ENCODE measurements at regions not wholly inside any gene's neighbourhood (a gene's known extent, or its start where the extent isn't known, plus 50 kb on each side); places are given as distances from the start of the nearest gene placed in this dataset.

DNA sequence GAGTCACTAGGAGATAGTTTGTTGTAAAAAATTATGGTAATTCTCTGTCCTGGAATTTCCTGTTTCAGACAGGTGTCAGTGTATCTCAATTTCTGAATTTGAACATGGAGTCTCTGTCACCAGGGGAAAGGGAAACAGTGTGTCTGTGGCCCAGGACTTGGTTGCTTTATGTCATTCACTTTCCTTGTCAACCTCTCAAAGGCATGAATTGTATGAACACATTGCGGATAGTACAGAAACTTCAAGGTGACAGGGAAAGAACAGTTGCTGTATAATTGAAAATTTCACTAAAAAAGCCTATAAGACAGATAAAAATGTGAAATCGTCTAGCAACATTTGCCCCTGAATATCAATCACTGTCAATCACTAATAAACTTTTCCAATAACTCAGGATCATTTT lies 175.0 kb upstream of the DPH6 start:
- TF ChIP-seq, protein P1, sequence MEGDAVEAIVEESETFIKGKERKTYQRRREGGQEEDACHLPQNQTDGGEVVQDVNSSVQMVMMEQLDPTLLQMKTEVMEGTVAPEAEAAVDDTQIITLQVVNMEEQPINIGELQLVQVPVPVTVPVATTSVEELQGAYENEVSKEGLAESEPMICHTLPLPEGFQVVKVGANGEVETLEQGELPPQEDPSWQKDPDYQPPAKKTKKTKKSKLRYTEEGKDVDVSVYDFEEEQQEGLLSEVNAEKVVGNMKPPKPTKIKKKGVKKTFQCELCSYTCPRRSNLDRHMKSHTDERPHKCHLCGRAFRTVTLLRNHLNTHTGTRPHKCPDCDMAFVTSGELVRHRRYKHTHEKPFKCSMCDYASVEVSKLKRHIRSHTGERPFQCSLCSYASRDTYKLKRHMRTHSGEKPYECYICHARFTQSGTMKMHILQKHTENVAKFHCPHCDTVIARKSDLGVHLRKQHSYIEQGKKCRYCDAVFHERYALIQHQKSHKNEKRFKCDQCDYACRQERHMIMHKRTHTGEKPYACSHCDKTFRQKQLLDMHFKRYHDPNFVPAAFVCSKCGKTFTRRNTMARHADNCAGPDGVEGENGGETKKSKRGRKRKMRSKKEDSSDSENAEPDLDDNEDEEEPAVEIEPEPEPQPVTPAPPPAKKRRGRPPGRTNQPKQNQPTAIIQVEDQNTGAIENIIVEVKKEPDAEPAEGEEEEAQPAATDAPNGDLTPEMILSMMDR (tag by site-specific recombination; IDR thresholded peaks at IDR 0.05): no peak
- TF ChIP-seq REPIN1 (tag by site-specific recombination; IDR thresholded peaks at IDR 0.05; ENCODE audit: low read depth): no peak
- TF ChIP-seq, protein P2, sequence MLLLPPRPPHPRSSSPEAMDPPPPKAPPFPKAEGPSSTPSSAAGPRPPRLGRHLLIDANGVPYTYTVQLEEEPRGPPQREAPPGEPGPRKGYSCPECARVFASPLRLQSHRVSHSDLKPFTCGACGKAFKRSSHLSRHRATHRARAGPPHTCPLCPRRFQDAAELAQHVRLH (tag by site-specific recombination; IDR thresholded peaks at IDR 0.05): no peak
- TF ChIP-seq ZNF350 (tag by site-specific recombination; IDR thresholded peaks at IDR 0.05): no peak
- TF ChIP-seq ZNF660 (tag by site-specific recombination; IDR thresholded peaks at IDR 0.05): no peak
- no peak for TF ChIP-seq ZFP69B (tag by site-specific recombination; IDR thresholded peaks at IDR 0.05)
- TF ChIP-seq ZBTB21 (tag by site-specific recombination; IDR thresholded peaks at IDR 0.05): no peak
- no peak for TF ChIP-seq ZNF2 (tag by site-specific recombination; IDR thresholded peaks at IDR 0.05)
- no peak for TF ChIP-seq ZNF274 (IDR thresholded peaks at IDR 0.05; ENCODE audit: low read length)
- no peak for TF ChIP-seq ZNF274 (tag by site-specific recombination; IDR thresholded peaks at IDR 0.05; ENCODE audit: borderline replicate concordance)

Data from HEK293 (cell line).